GM21825 (cell line): ENCODE measurements at regions not wholly inside any gene's neighbourhood (a gene's known extent, or its start where the extent isn't known, plus 50 kb on each side); places are given as distances from the start of the nearest gene placed in this dataset.
"Not testable (repeated sequence)": the region's sequence is repeated elsewhere in the genome, so short reads cannot be mapped to it uniquely, and the experiment has no call there.

Experiments
- ATAC-seq: cut with Tn5 transposase; IDR thresholded peaks from one replicate; pipeline ENCODE4 v1.9.1; 2021; ENCODE audit warnings: mild to moderate bottlenecking, moderate library complexity; ENCODE audit not compliant: unreplicated experiment

DNA sequence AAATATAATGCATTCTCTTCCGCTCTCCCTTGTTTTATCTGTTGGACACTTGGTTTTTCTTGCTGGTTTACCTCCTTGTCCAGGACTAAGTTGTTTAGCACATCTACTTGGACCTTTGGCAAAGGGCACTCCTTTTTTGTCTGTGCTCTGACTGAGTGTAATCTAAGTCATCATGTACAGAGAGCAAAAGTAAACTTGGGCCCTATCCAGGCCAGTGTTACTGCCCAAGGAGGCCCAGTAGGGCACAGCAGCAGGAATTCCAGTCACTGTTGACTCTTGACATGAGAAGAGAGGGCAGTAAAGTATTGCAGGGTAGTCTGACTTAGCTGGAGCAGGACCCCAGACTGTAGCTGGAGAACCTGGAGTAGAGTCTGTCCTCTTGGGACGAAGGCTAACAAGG lies 445.5 kb downstream of the ZIC3 start:
- no peak for ATAC-seq

DNA sequence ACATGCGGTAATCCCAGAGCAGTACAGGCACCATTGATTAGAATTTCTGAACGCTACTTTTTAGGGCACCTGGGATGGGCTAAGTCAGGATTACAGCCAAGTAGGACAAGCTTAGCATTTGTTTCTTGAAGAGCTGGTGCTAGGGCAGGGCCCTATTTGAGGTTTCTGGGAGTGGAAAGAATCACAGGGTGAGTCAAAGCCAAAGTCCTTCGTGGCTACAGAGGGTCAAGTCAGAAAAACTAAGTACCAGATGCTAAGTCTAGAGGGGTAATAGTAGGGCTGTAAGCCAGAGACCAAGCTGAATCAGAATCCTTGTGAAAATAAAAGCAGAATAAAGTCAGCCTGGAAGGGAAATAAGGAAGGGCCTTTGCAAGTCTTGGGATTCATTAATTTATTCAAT lies 448.6 kb downstream of the ZIC3 start:
- ATAC-seq: no peak

DNA sequence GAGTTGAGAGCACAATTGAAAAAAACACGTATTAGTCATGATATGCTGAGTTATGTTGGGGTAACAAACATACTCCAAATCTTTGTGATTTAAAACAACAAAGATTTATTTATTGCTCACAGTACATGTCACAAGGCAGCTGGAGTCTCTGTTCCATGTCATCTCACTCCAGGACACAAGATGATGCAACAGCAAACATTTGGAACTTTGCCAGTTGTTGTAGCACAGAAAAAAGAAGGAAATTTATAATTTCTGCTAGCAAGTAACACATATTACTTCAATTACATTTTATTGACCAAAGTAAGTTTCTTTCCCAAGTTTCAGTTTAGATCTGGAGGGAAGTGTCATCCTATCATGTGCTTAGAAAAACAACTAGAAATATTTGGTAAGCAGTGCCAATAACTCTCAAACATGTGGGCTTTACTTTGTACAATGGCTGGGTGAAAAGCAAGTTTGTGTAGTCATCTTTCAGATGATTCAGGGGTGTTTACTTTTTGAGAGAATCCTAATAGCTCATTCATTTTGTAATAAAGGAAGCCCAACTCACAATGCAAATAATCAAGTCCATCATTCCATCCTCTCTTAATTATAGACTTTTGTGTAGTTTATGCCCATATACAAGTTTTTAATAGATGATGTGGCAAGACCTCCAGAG lies 452.3 kb downstream of the ZIC3 start:
- no peak for ATAC-seq

DNA sequence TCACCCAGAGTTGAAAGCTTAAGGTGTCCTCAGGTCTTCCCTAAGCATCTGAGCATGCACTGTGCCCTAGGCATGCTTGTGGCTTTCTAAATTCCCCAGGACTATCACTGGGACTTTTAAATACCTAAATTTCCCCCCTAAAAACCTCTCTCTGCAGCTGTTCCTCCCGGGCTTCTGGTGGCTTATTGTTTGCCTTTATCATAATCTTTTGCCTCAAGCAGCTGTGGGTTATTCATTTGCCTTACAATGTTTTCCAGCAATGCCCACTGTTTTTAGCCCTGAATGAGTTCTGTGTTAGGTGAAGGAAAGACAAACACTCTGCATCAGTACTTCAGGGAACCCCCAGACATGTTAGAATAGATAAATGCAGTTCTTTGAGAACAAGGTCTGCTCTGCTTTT lies 455.0 kb downstream of the ZIC3 start:
- ATAC-seq: no peak

DNA sequence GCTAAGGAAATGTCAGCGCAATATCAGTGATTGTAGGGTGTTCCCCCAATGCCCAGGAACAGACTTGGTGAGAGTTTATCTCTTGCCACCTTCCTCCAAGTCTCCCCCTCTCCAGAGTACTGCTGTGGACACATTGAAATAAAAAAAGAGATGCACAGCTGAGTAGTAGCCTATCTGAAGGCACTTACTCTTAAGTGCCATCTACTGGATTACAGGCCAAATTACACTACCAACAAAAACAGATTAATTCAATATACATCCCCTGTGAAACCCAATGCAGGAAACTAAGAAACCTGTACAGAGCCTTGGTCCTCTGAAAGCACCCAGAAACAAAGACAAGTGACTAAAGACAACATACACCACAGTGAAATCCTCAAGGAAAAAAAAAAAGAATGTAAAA lies 460.3 kb downstream of the ZIC3 start:
- ATAC-seq: peak; percentile 64

DNA sequence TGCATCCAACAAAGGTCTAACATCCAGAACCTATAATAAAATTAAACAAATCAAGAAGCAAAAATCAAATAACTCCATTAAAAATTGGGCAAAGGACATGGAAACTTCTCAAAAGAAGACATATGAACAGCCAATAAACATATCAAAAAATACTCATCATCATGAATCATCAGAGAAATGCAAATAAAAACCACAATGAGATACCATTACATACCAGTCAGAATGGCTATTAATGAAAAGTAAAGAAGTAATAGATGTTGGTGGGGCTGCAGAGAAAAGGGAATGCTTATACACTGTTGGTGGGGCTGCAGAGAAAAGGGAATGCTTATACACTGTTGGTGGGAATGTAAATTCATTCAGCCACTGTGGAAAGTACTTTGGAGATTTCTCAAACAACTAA lies 465.8 kb downstream of the ZIC3 start:
- no peak for ATAC-seq

DNA sequence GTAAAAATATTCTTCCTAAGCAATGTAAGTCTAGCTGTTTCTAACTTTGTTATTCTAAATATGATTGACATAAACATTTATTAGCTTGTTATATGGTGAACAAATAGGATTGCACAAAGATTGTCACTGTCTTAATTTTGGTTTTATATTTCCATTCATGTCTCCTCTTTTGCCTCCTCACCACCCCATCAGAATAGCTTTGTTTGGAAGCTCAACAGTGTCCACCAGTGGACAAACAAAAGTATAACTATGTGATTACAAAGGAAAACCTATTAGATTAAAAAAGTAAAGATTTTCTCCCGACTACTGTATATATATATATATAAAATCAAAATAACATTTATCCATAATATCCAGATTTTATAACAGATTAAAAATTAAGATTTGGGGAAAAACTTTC lies 468.2 kb downstream of the ZIC3 start:
- ATAC-seq: no peak

DNA sequence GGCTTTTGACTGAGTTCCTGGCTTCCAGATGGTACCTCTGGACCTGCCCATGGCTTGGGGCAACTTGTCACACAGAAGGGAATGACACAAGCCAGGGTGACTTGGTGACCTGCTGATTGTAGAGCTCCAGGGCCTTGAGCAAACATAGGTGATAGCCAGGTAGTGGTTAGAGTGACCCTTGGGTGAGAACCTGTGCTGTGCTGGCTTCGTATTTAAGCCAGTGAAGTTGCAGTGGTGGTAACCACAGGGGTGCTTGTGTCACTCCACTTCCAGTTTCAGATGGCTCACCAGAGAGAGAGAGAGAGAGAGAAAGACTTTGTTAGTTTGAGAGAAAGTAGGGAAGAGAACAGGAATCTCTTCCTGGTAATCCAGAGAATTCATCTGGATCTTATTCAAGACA lies 471.6 kb downstream of the ZIC3 start:
- ATAC-seq: no peak

DNA sequence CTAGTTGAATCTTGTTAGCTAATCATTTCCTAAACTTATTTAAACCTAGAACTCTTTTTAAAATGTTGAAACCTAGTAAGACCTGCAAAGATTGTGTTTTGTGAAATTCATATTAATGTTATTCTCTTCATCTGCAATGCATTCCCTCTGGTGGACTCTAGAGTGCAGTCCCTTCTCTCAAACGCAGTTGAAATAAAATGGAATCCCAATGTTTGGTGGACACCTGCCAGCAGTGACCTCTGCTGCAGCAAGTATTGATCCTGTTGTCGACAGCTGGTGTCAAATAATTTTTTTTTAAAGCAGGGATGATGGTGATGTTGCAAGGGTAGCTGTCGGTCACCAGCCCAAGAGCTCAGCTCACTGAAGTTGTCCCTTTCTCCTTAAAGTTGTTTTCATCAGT lies 492.0 kb downstream of the ZIC3 start:
- no peak for ATAC-seq

DNA sequence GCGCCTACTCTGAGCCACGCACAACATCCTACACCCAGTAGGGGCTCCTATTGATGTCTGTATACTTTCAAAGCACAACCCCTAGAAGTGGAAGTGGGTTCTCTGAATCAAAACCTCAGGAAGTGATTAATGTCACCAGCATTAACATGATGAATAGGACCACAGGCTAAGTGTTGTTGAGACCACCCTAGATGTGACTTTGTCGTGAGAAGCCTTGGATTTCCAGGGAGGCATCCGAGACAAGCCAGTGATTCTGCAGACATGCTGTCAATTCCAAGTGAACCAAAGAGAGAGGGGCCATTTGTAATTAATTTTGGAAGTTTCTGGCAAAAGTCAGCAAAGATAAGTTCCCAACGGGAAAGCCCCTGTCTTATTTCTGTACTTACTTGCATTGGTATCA lies 493.0 kb downstream of the ZIC3 start:
- no peak for ATAC-seq

DNA sequence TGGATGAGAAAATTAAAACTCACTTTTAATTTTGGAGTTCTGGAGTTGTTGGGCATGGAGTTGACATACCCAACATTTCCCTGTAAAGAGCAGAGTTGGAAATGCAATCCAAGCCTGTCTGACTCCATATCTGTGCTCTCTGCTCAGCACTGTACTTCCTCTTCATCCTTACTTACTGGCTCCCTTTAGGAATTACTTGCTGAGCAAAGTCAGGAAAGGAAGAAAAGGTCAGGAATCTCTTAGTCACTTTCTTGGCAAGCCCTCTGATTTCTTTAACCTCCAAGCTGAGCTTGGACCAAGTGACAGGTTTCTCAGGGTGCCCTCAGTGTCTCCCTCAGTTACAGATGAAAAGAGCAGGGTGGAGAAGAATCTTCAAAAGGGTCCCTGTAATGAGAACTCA lies 501.5 kb downstream of the ZIC3 start:
- no peak for ATAC-seq

DNA sequence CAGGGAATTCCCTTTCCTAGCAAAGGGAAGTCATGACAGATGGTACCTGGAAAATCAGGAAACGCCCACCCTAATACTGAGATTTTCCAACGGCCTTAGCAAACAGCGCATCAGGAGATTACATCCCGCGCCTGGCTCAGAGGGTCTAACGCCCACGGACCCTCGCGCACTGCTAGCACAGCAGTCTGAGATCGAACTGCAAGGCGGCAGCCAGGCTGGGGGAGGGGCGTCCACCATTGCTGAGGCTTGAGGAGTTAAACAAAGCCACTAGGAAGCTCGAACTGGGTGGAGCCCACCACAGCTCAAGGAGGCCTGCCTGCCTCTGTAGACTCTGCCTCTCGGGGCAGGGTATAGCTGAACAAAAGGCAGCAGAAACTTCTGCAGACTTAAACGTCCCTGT lies 507.7 kb downstream of the ZIC3 start:
- ATAC-seq: no peak

DNA sequence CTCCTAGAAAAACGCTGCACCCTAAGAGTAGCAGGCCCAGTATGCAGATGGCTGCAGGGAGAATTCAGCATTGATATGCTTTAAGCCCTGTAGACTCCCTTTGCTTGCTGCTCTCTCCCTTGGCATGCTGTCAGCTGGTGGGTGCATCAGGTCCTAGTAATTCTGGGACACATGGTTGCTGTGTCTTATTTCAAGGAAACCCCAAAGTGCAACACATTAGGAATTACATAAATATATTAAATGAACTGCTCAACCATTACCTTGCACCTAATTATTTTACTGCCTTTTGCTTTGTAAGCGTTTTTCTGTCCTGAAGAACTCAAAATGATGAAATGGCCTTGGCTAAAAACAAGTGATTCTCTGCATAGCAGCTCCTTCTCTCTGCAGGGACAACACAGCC lies 516.3 kb downstream of the ZIC3 start:
- ATAC-seq: no peak

DNA sequence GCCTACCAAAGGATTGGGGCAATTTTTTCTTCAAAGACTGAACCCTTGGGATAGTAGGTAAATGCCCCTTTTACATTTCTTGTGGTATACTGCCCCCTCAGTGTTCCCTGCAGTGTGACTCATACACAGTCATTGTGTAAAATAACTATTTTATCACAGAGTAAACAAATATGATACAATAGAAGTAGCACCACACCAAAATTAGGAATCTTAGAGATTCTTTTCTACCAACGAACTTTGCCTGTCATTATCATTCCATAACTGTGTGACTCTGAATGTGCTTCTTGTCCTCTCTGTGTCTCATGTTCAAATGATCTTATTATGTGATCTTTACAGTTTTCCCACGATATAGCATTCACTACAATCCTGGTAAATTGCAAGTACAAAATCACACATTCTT lies 517.0 kb downstream of the ZIC3 start:
- ATAC-seq: no peak

DNA sequence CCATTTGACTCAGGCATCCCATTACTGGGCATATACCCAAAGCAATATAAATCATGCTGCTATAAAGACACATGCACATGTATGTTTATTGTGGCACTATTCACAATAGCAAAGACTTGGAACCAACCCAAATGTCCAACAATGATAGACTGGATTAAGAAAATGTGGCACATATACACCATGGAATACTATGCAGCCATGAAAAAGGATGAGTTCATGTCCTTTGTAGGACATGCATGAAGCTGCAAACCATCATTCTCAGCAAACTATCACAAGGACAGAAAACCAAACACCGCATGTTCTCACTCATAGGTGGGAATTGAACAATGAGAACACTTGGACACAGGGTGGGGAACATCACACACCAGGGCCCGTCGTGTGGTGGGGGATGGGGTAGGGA lies 545.0 kb downstream of the ZIC3 start:
- not testable (repeated sequence) for ATAC-seq

DNA sequence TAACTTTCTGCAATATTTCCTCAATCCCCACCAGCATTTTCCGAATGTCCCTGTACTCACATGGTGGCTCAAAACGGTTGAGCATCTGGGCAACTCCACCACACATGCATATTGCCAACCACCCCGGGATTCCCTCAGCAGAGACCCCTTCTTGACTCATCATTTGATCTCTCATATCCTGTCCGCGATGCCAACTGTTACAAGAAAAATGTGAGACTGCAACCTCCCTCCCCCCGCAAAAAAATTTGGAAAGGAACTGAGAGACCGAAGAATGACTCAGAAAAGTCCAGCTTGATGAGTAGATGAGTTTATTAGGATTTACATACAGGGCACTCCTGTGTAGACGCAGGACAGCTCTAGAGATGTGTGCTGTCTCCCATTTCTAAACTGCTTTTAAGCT lies 561.4 kb downstream of the ZIC3 start:
- no peak for ATAC-seq

DNA sequence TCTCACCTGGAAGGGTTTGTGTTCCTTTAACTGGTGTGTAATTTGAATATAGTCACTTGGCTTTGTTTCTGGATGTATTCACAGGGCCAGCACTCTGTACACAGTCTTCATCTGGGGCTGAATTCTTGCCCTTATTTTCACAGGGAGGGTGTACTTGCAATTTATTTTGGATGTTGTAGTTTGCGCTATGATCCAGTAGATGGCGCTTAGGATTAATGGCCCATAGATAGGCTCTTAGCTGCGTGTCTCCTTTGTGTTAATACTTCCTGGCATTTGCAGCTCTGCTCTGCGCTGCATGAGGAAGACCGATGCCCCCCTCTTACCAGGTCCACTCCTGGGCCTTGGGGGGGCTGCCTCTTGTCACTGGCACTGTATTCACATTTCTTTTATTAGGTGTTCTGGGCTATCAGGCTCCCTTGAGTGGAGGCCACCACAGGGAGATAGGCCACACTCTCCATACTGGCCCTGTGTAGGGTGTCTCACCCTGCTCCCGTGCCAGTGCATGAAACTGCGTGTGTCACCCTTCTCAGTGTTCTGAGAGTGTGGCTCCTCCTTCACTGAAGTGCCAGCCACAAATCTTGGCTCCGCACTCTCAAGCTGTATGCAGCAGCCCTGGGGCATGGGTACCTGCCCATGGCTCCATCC lies 562.2 kb downstream of the ZIC3 start:
- peak; percentile 78 for ATAC-seq

DNA sequence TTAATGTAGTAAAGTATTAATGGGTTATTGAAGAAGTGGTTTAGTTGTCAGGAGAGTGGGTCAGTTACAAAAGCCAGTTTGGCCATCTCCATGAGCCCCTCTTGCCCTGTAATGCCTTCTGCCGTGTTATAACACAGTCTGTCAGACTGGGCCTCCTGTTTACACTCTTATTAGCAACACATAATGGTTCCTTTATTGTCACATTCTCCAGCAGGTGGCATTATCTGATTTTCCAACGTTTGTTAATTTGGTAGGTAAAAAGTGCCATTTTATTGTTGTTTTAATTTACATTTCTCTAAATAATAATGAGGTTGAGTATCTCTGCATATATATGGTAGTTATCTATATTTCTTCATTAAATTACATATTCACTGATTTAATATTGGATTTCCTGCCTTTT lies 560.8 kb downstream of the FGF13 start:
- ATAC-seq: no peak

DNA sequence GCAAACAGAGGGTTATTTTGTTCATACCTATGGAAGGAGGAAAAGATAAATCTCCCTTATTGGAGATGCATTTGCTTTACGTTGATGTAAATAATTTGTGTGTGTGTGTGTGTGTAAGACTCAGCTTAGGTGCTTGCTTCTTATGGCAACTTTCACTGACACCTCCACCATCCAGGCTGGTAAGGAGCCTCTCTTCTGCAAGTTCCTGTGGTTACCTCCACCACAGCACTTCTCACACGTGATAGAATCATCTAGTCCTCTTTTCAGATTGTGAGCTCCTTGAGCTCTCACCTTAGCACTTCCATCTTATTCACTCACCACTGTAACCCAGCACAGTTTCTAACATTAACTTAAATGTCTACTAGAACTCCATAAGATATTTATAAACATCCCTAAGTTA lies 553.7 kb downstream of the FGF13 start:
- no peak for ATAC-seq

DNA sequence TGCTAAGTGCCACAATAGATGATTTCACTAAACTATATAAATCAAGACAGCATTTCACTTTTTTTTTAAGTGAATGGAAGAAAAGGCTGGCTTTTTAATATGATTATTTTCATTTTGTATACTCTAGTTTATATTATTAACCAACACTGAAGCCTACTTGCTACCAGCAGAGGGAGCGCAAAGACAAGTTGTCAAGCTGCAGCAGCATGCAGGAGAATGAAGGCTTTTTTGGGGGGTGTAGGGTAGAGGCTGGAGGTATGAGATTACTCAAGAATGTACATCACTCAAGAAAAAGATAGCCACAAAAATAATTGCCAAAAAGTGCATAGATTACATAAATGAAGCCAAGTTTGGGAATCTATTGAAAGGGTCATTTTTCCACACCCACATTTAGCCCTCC lies 519.5 kb downstream of the FGF13 start:
- no peak for ATAC-seq

DNA sequence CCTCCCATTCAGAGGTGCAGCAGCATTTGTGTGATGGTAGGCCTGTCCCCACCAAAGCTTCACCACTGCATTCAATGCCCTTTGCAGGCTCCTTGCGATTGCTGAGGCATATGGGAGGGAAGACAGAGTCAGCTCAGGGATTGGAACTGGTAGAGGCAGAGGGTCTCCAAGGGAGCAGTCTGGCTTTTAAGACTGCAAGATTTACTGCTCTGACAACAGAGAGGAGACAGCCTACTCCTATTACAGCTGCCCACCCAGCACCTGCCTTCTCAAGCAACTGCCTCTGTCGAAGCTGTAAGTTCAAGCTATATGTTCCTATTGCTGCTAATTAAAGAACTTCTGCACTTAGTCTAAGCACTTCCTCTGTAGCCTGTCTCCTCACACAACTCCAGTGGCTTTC lies 481.8 kb downstream of the FGF13 start:
- no peak for ATAC-seq

DNA sequence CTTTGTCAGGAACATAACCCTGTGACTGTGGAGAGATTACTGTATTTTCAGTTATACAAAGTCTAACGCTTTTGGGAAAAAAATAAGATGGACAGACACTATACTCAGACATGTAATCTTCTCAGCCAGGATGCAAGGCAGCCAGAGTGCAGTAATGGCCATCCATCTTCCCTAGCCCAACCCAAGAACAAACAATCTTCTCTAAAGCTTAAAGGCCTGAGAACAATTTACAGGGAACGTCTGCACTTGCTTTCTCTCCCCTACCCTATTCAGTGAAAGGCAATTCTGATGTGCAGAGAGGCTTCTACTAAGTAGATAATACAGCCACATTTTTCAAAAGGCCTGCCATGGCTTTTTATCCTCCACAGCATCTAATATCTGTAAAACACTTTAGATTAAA lies 471.3 kb downstream of the FGF13 start:
- no peak for ATAC-seq

DNA sequence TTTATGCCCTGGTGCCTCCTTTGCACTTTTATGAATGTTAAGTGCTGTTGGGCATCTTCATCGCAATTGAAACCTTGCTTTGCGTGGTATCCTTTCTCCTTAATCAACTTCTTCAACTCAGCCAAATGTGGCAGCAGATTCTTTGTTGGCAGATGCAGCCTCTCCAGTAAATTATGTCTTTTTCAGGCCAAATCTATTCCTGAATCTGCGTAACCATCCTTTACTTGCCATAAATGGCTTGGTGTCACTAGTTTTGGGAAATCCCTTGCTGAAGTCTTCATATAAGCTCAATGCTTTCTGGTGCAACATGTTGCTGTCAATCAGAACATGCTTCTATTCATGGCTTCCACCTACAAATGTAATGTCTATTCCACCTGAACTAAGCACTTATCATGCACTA lies 457.5 kb downstream of the FGF13 start:
- no peak for ATAC-seq
